ENCODE measurements at regions not wholly inside any gene's neighbourhood (a gene's known extent, or its start where the extent isn't known, plus 50 kb on each side); places are given as distances from the start of the nearest gene placed in this dataset.

DNA sequence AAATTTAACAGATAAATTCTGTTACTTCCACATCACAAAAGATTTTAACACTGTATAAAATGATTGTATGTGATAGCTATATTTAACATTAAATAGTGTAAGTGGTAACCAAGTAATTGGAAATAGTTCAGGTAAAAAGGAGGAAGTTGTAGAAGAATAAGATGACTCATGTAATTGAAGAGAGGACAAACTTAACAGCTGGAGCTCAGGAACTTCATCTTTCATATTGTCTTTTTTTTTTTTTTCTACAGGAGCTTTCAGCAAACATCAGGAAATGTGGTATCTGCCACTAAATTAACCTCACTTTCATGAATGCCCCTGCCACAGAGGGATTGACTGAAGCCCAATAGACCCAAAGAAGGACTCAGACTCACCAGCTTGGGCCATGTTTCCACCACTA lies 188.4 kb upstream of the VEGFC start:
- peak; percentile 19 for DNase-seq

- no peak for DNase-seq
Measured at GRCh38 chr4:176981551-176981950, 188.8 kb upstream of the VEGFC start.

- DNase-seq, result no peak
Measured at GRCh38 chr4:176988226-176988625, 195.5 kb upstream of the VEGFC start.

GRCh38 chr4:176989186-176989585 lies 196.5 kb upstream of the VEGFC start:
- DNase-seq, result no peak

DNA sequence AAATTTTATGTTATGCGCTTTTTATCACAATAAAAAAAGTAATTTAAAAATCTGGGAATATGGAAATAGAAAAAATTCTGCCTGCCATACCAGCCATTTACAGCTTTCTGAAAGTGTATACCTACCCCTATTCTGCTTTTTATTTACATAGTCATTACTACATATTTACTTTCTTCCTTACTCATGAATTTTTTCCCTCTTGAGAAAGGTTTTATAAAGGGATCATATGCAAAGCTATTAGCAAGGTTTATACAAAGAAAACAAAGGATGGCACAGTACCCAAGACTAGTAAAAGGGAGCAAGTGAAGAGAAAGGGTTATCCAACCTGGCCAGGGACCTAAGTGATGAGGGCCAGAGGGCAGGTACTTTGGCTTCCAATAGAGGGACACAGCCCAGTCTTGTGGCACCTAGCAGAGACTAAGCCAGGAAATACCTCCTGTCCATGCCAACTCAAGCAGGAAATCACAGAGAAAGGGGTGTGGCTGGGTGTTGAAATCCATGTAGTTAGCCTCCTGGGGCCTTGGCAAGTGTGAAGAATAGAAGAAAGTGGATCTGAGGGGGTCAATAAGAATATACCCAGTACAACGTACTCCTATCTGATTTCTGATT lies 207.3 kb upstream of the VEGFC start:
- DNase-seq, result no peak

DNA sequence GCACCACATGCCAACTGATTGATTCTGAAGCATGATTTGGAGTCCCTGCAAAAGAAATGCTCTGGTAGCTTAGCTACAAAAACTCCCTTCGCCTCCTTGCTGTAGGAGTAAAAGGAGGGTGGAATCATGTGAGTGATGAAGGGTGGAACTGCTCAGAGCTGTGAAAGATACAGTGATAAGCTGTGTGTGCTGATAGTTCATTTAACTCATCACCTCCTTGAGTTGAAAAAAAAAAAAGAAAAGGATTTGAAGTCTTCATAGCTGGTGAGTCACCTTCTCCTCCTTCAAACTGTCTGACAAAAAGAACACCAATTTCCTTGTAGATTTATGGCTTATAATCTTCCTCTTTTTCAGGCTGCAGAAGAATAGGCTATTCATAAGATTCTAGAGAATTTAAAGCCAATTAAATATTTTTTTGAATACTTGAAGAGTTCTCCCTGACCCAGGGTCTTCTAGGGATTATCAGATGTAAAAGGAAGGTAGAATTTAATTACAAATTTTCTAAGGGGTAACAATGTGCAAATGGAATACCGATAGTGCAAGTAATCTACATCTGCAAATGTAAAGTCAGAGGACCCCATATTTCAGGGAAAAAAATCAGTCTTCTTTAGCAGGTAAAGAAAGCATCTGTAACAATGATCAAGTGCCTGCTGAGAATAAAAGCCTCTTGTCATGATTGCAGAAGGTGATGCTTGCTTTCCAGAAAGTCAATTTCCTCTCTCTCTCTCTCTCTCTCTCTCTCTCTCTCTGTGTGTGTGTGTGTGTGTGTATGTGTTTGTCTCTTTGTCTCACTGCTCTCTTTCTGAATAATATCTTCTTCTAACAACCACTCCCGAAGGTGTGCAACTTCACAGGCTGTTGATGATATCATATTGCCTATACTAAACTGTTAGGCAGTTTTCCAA lies 208.8 kb upstream of the VEGFC start:
- peak; percentile 38 for DNase-seq

- peak; percentile 56 for DNase-seq
Measured at GRCh38 chr4:177005674-177006230, 213.0 kb upstream of the VEGFC start.

GRCh38 chr4:177006331-177006730 lies 213.6 kb upstream of the VEGFC start:
- DNase-seq, result no peak

GRCh38 chr4:177008071-177008835 lies 215.5 kb upstream of the VEGFC start:
- no peak for DNase-seq

GRCh38 chr4:177008836-177009501 lies 216.2 kb upstream of the VEGFC start:
- no peak for DNase-seq

DNA sequence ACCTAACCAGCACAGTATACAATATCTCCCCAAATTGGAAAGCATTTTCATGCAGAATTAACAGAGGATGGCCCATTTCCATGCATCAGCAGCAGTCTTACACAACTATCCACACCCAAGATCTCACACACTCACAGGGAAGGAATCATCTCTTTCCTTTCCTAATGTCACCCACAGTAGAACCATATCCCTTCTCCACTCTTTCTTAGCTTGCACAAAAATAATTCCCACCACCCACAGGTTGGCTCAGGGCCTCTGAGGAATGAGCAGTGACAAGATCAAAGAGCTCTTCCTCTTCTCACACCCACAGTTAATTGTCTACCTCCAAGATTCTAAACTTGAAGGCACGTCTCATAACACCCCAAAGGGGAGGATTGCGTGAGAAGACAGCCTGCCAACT lies 217.7 kb upstream of the VEGFC start:
- DNase-seq, result no peak

GRCh38 chr4:177012918-177013545 lies 220.3 kb upstream of the VEGFC start:
- DNase-seq, result no peak

DNA sequence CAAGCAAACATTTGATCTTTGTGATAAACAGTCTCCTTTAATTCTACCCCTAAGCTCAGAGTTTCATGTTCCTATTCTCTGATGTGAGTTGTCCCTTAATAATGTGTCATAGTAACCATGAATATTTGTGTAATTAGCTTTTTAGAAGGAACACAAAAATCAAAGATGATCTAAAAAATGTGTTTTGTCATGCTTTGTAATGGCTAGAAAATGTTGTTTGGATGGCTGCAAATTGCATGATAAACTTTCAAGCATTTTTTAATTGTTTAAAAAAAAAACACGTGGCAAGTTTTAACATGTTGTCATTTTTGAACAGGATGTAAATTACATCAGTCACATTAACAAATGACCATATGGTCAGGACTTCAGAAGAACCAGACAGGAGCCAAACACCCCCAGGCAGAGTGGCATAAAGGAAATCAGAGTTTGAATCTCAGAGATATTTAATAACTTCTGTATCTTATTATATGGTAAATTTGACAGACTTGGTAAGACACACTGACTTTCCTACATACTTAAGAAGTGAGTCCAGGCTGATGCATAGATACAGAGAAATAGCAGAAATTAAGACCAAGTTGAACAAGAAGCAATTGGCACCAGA lies 223.9 kb upstream of the VEGFC start:
- DNase-seq, result no peak

- no peak for DNase-seq
Measured at GRCh38 chr4:177023951-177024350, 231.2 kb upstream of the VEGFC start.

DNA sequence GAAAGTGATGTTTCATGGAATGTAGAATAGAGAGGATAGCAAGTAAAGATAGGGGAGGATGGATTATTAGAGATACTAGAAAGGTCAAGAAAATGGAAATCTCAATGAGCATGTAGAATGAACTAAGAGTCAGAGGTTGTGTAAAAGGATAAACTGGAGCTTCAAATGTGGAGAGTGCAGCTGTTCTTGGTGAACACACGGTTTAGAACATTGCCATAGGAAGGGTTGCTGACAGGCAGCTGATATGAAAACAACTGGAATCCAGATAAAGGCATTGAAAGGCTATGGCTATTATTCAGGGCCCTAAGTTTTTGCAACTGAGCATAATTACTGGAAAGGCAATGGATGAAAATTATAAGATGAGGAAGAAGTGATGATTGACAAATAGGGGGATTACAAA lies 239.6 kb upstream of the VEGFC start:
- DNase-seq, result no peak

DNA sequence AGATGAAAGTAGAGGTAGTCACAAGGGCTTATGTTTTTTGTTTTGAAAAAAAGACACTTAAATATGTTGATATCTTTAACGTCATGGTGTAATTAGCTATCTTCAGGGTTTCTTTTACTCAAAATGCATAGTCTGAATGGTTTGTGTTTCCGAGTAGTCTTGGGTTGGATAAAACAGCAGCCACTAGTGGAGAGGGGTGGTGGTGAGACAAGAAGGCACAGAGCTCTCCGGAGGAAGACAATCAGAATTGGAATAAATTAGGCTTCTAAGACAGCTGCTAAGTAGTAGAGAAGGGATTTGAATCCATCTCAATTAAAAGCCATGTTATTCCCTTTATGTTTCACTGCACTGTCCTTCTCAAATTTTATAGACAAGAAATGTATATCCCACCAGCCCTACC lies 240.4 kb upstream of the VEGFC start:
- no peak for DNase-seq

GRCh38 chr4:177033632-177034031 lies 240.9 kb upstream of the VEGFC start:
- no peak for DNase-seq

- no peak for DNase-seq
Measured at GRCh38 chr4:177041356-177041755, 248.6 kb upstream of the VEGFC start.

DNA sequence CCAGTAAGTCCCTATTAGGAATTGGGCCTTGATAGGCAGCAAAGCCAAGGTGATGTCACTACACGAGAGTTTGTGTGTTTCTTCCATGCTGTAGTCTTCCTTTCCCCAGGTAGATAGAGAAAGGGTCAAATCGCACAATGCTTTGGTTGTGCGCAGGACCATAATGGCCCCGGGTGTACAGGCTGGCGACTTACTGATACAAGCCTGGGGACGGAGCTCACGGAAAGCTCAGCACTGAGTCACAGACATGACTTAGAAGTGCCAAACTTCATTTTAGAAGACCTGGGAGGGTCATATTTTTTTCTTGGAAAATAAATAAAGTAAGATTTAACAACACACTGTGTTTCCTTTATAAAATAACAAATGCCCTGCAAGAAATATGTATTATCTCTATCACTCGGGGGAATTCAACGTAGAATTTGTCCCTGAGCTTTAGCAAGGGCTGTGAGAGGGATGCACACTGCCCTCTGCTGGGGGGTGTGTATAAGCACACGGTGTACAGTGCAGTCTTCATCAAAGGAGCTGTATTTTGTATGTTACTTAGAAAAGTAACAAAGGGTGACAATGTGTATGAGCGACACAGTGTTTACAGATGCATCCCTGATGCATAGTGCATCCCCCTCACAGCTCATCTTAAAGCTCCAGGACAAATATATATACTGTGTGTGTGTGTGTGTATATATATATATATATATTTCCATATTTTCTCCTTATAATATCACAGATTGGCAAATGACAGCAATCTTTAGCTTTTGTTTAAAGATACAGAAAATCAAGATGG lies 254.5 kb upstream of the VEGFC start:
- DNase-seq, result peak; percentile 85

DNA sequence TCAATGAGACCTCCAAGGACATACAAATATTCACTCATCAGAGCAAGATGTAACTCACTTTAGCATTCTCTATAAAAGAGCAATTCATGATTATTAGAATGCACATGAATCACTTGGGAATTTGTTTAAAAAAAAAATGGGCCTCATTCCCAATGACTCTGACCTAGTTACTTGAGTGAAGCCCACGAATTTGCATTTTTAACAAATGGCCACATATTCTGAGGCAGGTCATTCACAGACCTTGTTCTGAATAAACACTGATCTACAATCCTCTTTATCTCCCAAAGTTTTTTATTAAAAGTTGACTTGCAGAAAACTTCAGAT lies 255.1 kb upstream of the VEGFC start:
- DNase-seq, result no peak

DNA sequence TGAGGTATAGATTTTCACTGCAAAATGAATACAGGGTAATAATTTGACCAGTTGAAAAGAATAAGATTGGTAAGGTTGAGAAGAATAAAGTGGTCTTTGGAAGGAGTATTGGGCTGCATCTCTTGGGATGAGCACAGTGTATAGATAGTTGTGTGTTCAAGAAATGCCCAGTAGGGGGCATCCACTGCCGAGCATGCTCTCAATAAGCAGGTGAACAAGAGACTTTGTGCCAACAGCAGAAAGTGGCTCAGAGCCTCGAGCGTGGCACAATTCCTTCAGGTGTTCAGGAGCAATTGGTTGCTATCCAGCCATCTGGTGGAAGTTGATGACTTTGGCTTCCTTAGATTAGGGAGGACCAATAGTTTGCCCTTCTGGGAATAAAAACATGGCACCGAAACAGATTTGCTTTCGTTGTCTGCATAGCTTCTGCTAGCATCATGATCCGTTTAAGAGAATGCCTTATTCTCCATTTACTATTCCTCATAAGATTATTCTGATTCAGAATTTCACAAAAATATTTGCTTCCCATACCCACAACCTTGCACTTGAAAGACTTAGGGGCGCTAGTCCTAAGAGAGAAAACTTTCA lies 258.1 kb upstream of the NEIL3 start:
- peak; percentile 68 for DNase-seq

Measured in hematopoietic multipotent progenitor cell treated with erythropoietin and hydrocortisone succinate and interleukin-3 and kit ligand, for 4 days (in vitro differentiated cells).